ENCODE measurements at regions not wholly inside any gene's neighbourhood (a gene's known extent, or its start where the extent isn't known, plus 50 kb on each side); places are given as distances from the start of the nearest gene placed in this dataset.

DNA sequence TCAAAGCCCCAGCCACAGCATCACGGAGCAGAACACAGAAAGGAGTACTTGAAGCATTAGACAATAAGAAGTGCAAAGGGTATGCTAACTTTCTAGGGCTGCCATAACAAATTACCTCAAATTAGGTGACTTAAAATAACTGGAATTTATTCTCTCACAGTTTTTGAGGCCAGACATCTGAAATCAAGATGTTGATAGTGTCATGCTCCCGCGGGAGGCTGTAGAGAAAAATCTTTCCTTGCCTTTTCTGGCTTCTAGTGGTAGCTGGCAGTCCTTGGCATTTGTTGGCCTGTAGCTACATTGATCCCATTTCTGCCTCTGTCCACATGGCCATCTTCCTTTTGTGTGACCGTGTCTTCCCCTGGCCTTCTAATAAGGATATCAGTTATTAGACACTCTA lies 51.9 kb upstream of the SPDL1 start:
- no peak overlapping the region for H3K14ac ChIP-seq (ENCODE audit: low read length)
- H2BK12ac ChIP-seq (ENCODE audit: low read length), result no peak overlapping the region
- no peak overlapping the region for H3K9ac ChIP-seq (ENCODE audit: low read length)
- no peak overlapping the region for H4K8ac ChIP-seq (ENCODE audit: low read depth, low read length)
- H3K23ac ChIP-seq (ENCODE audit: low read length), result no peak overlapping the region
- no peaks in the 10 kb centered on the region for H3K27me3 ChIP-seq (ENCODE audit: insufficient read depth, low read length)
- no peak overlapping the region for H3K4me3 ChIP-seq (ENCODE audit: low read depth, low read length)
- H3K27ac ChIP-seq (ENCODE audit: low read depth, low read length), result no peak overlapping the region
- no CpG with 5 or more reads among the region's 4 CpGs for WGBS (ENCODE audit: extremely low coverage, insufficient coverage, insufficient read length)
- no peak overlapping the region for H4K12ac ChIP-seq (ENCODE audit: low read depth, low read length)
- H2AK5ac ChIP-seq (ENCODE audit: low read length), result no peak overlapping the region
- H3K9me3 ChIP-seq (ENCODE audit: insufficient read depth, low read depth, low read length), result no peaks in the 10 kb centered on the region
- H3K18ac ChIP-seq (ENCODE audit: low read length), result no peak overlapping the region
- H3K4me1 ChIP-seq (ENCODE audit: control insufficient read depth in 1 of 2, insufficient read depth in 2 of 2, low read length in 2 of 2), result no peaks in the 10 kb centered on the region
- no peak for DNase-seq
- H3K4ac ChIP-seq (ENCODE audit: low read depth, low read length), result no peak overlapping the region
- H4K91ac ChIP-seq (ENCODE audit: low read depth, low read length), result no peak overlapping the region
- no peak overlapping the region for H2BK5ac ChIP-seq (ENCODE audit: low read depth, low read length, poor library complexity)
- no peaks in the 10 kb centered on the region for H3K36me3 ChIP-seq (ENCODE audit: control insufficient read depth in 1 of 2, insufficient read depth in 2 of 2, low read length in 2 of 2)
- no peak overlapping the region for H2AFZ ChIP-seq (ENCODE audit: insufficient read depth, low read length, poor library complexity)
- no peaks in the 10 kb centered on the region for H3K79me1 ChIP-seq (ENCODE audit: low read length)
- H2BK120ac ChIP-seq (ENCODE audit: insufficient read depth, low read length, poor library complexity), result no peak overlapping the region
- H3K4me2 ChIP-seq (ENCODE audit: low read length), result no peak overlapping the region
- H3K79me2 ChIP-seq (ENCODE audit: control insufficient read depth, insufficient read depth, low read length, poor library complexity), result no peaks in the 10 kb centered on the region

DNA sequence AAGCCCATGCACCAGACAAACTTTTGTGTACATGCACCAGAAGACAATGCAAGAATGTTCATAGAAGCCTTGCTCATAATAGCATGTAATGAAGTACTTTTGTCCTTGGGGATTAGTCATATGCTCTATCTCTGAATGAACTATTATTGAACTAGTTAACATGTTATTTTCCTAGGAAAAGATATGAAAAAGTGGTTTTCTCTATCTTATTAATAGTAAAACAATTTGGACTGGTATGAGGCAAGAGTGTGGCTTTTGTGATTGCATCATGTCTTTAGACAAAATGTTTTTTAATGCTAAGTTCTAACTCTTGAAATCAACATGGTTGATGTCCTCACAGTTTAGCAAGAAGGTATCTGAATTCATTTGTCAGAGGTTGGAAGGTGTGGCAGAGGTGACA lies 55.7 kb upstream of the SPDL1 start:
- no peak overlapping the region for H3K4ac ChIP-seq (ENCODE audit: low read depth, low read length)
- no peak overlapping the region for H2BK5ac ChIP-seq (ENCODE audit: low read depth, low read length, poor library complexity)
- no peak overlapping the region for H3K14ac ChIP-seq (ENCODE audit: low read length)
- H3K9ac ChIP-seq (ENCODE audit: low read length), result no peak overlapping the region
- no peak overlapping the region for H3K23ac ChIP-seq (ENCODE audit: low read length)
- no peaks in the 10 kb centered on the region for H3K9me3 ChIP-seq (ENCODE audit: insufficient read depth, low read depth, low read length)
- no peak overlapping the region for H3K18ac ChIP-seq (ENCODE audit: low read length)
- no peaks in the 10 kb centered on the region for H3K4me1 ChIP-seq (ENCODE audit: control insufficient read depth in 1 of 2, insufficient read depth in 2 of 2, low read length in 2 of 2)
- H4K91ac ChIP-seq (ENCODE audit: low read depth, low read length), result no peak overlapping the region
- no peak overlapping the region for H3K4me3 ChIP-seq (ENCODE audit: low read depth, low read length)
- no peak overlapping the region for H4K12ac ChIP-seq (ENCODE audit: low read depth, low read length)
- no peak overlapping the region for H2BK120ac ChIP-seq (ENCODE audit: insufficient read depth, low read length, poor library complexity)
- no peak overlapping the region for H4K8ac ChIP-seq (ENCODE audit: low read depth, low read length)
- no peak for DNase-seq
- H3K36me3 ChIP-seq (ENCODE audit: control insufficient read depth in 1 of 2, insufficient read depth in 2 of 2, low read length in 2 of 2), result no peaks in the 10 kb centered on the region
- no peak overlapping the region for H3K27ac ChIP-seq (ENCODE audit: low read depth, low read length)
- H2BK12ac ChIP-seq (ENCODE audit: low read length), result no peak overlapping the region
- no peaks in the 10 kb centered on the region for H3K79me1 ChIP-seq (ENCODE audit: low read length)
- H3K4me2 ChIP-seq (ENCODE audit: low read length), result no peak overlapping the region
- no peak overlapping the region for H2AFZ ChIP-seq (ENCODE audit: insufficient read depth, low read length, poor library complexity)
- no peaks in the 10 kb centered on the region for H3K79me2 ChIP-seq (ENCODE audit: control insufficient read depth, insufficient read depth, low read length, poor library complexity)
- no peak overlapping the region for H2AK5ac ChIP-seq (ENCODE audit: low read length)
- H3K27me3 ChIP-seq (ENCODE audit: insufficient read depth, low read length), result no peaks in the 10 kb centered on the region

DNA sequence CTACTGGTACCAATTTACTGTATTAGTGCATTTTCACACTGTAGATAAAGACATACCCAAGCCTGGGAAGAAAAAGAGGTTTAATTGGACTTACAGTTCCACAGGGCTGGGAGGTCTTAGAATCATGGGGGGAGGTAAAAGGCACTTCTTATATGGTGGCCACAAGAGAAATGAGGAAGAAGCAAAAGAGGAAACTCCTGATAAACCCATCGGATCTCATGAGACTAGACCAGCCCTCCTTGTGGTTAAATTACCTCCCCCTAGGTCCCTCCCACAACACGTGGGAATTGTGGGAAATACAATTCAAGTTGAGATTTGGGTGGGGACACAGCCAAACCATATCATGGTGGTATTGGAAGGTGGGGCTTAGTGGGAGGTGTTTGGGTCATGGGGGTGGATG lies 56.5 kb upstream of the SPDL1 start:
- Histone ChIP-seq H3K4me2 (ENCODE audit: low read length) (no peak overlapping the region), H2AK5ac (ENCODE audit: low read length) (no peak overlapping the region), H3K14ac (ENCODE audit: low read length) (no peak overlapping the region), H3K79me1 (ENCODE audit: low read length) (no peaks in the 10 kb centered on the region), H4K91ac (ENCODE audit: low read depth, low read length) (no peak overlapping the region), H3K27ac (ENCODE audit: low read depth, low read length) (no peak overlapping the region), H2BK5ac (ENCODE audit: low read depth, low read length, poor library complexity) (no peak overlapping the region), H3K27me3 (ENCODE audit: insufficient read depth, low read length) (no peaks in the 10 kb centered on the region), H3K18ac (ENCODE audit: low read length) (no peak overlapping the region), H3K4ac (ENCODE audit: low read depth, low read length) (no peak overlapping the region), H3K9me3 (ENCODE audit: insufficient read depth, low read depth, low read length) (no peaks in the 10 kb centered on the region), H3K36me3 (ENCODE audit: control insufficient read depth in 1 of 2, insufficient read depth in 2 of 2, low read length in 2 of 2) (no peaks in the 10 kb centered on the region), H4K12ac (ENCODE audit: low read depth, low read length) (no peak overlapping the region), H3K79me2 (ENCODE audit: control insufficient read depth, insufficient read depth, low read length, poor library complexity) (no peaks in the 10 kb centered on the region), H3K4me1 (ENCODE audit: control insufficient read depth in 1 of 2, insufficient read depth in 2 of 2, low read length in 2 of 2) (no peaks in the 10 kb centered on the region), H2BK120ac (ENCODE audit: insufficient read depth, low read length, poor library complexity) (no peak overlapping the region), H4K8ac (ENCODE audit: low read depth, low read length) (no peak overlapping the region), H3K9ac (ENCODE audit: low read length) (no peak overlapping the region), H3K23ac (ENCODE audit: low read length) (no peak overlapping the region), H2AFZ (ENCODE audit: insufficient read depth, low read length, poor library complexity) (no peak overlapping the region), H2BK12ac (ENCODE audit: low read length) (no peak overlapping the region), H3K4me3 (ENCODE audit: low read depth, low read length) (no peak overlapping the region)
- DNase-seq, result no peak
- WGBS (ENCODE audit: extremely low coverage, insufficient coverage, insufficient read length), result no CpG with 5 or more reads among the region's 2 CpGs

DNA sequence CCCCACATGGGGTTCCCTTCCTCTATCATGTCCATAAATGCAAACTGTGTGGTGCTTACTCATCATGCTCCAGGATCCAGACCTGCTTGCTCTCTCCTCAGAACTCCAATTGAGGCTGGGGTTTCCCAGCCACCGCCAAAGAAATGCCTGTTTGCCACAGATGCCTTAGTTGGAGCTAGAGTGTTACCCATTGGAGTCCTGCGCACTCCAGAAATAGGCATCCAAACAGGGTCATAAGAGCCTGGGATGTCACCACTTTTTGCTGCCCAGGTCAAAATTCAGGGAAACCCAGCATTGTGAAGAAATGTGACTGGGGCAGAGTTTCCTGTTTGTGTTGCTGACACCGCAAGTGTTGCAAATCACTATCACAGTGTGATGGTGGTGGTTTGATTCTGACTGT lies 60.7 kb upstream of the SPDL1 start:
- Histone ChIP-seq H3K18ac (ENCODE audit: low read length) (no peak overlapping the region), H3K79me2 (ENCODE audit: control insufficient read depth, insufficient read depth, low read length, poor library complexity) (no peaks in the 10 kb centered on the region), H2BK120ac (ENCODE audit: insufficient read depth, low read length, poor library complexity) (no peak overlapping the region), H2AK5ac (ENCODE audit: low read length) (no peak overlapping the region), H3K4ac (ENCODE audit: low read depth, low read length) (no peak overlapping the region), H4K91ac (ENCODE audit: low read depth, low read length) (no peak overlapping the region), H3K36me3 (ENCODE audit: control insufficient read depth in 1 of 2, insufficient read depth in 2 of 2, low read length in 2 of 2) (no peaks in the 10 kb centered on the region), H2BK12ac (ENCODE audit: low read length) (no peak overlapping the region), H3K79me1 (ENCODE audit: low read length) (no peaks in the 10 kb centered on the region), H3K4me3 (ENCODE audit: low read depth, low read length) (no peak overlapping the region), H3K14ac (ENCODE audit: low read length) (no peak overlapping the region), H3K27ac (ENCODE audit: low read depth, low read length) (no peak overlapping the region), H3K9ac (ENCODE audit: low read length) (no peak overlapping the region), H3K27me3 (ENCODE audit: insufficient read depth, low read length) (no peaks in the 10 kb centered on the region), H4K12ac (ENCODE audit: low read depth, low read length) (no peak overlapping the region), H3K4me2 (ENCODE audit: low read length) (no peak overlapping the region), H2BK5ac (ENCODE audit: low read depth, low read length, poor library complexity) (no peak overlapping the region), H3K9me3 (ENCODE audit: insufficient read depth, low read depth, low read length) (no peaks in the 10 kb centered on the region), H2AFZ (ENCODE audit: insufficient read depth, low read length, poor library complexity) (no peak overlapping the region), H3K23ac (ENCODE audit: low read length) (no peak overlapping the region), H4K8ac (ENCODE audit: low read depth, low read length) (no peak overlapping the region), H3K4me1 (ENCODE audit: control insufficient read depth in 1 of 2, insufficient read depth in 2 of 2, low read length in 2 of 2) (no peaks in the 10 kb centered on the region)
- no CpG with 5 or more reads among the region's 3 CpGs for WGBS (ENCODE audit: extremely low coverage, insufficient coverage, insufficient read length)
- DNase-seq, result peak in 1 of 2 donors; percentile 1
